Fibroblast of peridontal ligament (primary cell): ENCODE measurements at regions not wholly inside any gene's neighbourhood (a gene's known extent, or its start where the extent isn't known, plus 50 kb on each side); places are given as distances from the start of the nearest gene placed in this dataset.

Source experiments
- DNase-seq: peaks from one replicate; pipeline ENCODE4 v3.0.0-alpha.2; 2010; ENCODE audit errors: extremely low read depth

DNA sequence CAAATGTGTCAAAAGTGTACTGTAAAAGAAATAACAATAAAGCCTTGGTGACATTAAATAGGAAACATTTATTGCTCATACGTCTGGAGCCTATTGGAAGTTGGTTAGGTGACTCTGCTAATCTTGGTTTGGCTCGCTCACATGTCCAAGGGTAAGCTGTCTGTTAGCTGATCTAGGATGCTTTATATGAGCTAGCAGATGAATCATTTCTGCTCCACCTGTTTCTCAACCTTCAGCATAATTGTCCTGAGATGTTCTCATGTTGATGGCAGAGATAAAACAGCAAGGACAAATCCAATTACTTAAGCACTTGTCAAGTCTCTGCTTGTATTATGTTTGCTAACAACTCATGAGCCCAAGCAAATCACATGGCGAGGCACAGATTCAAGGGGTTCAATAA is 56.0 kb upstream of the CD53 start:
- no peak for DNase-seq

DNA sequence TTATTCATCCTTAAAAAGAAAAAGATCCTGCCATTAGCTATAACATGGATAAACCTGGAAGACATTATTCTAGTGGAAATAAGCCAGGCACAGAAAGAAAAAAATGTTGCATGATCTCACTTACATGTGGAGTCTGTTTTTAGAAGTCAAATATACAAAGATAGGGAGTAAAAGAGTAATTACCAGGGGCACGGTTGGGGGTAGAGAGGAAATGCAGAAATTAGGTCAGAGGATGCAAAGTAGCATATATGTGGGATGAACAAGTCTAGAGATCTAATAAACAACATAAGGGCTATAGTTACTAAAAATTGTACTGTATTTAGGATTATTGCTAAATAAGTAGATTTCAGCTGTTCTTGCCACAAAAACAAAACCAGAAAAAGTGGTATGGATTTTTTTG is 61.4 kb upstream of the CD53 start:
- no peak for DNase-seq

DNA sequence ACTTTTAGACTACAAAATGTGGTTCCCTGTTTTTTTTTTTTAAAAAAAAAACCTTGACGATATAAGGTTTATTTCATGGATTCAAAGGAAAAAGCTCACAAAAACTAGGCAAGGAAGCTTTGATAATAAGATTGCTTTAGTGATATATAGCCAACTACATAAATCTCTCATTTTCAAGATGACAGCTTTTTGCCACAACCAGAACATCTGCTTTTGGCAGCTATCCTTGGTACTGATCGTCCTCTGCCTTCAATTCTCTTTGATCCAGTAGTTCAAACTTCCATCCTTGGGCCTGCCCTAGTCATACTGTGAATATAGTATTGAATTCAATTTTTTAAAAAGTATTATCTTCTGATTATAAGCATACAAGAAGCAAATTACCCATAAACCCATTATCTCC is 72.9 kb upstream of the CD53 start:
- no peak for DNase-seq

DNA sequence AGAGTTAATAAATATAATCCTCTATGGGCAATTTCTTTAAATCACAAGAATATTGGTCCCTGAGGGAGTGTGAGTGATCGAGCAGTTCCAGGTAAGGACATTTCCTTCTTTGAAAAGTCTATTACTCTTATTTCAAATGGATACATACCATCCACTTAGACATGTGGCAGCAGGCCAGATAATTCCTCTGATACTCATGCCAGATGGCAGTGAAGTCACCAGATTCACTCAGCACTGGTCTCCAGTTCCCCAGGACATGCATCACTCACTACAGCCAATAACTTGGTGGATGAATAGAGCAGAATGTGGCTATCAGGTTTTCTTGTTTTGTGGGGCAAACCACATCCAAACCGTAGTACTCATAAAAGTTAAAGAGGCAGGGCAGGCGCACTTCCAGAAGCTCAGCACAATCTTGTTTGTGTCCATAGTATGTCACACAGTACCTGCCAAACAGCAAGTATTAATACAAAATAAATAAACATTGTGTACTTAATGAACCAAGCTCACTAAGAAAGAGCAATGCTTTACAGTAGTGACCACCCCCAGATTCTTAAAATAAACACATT is 74.2 kb upstream of the CD53 start:
- no peak for DNase-seq

DNA sequence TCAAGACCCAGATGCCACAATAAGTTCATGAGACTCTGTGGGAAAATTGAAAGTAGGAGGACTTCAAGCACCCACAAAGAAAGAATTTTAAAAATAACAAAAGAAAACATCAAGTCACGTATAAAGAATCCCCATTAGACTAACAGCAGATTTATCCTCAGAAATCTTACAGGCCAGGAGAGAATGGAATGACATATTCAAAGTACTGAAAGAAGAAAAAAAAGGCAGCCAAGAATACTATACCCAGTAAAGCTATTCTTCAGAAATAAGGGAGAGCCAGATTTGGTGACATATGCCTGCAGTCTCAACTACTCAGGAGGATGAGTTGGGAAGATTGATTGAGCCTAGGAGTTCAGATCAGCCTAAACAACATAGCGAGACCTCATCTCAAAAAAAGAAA is 84.3 kb upstream of the CD53 start:
- no peak for DNase-seq

DNA sequence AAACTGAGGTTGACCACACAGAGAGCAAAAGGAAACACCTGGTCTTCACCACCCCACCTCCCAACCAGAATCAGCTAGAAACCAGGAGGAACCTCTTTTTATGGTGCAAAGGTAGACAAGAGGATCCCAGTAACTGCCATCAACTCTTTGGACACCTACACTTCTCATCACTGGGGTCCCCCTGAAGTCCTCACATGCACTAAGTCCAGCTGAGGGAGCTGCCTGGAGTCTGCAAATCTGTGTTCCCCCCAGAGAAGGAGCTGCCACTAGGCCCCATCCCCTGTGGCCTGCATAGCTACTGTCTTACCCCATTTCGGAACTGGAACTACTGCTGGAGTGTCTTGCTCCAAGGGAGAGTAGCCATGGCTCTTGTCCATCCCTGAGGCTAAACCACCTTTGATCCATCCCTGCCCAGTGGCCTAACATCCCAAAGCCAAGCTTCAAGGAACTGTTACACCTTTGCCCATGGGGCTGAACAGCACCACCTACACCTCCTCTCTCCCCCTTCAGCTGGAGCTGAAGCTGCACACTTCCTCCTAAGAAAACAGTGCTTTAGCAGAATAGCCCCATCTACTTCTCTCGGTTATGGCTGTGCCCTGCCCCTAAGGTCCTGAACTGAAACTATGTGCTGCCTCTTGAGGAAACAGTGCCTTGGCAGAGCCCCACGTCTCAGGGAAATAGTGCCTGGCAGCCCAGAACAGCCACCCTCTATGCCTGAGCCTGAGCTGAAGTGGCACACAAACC is 85.4 kb upstream of the CD53 start:
- DNase-seq, result no peak

DNA sequence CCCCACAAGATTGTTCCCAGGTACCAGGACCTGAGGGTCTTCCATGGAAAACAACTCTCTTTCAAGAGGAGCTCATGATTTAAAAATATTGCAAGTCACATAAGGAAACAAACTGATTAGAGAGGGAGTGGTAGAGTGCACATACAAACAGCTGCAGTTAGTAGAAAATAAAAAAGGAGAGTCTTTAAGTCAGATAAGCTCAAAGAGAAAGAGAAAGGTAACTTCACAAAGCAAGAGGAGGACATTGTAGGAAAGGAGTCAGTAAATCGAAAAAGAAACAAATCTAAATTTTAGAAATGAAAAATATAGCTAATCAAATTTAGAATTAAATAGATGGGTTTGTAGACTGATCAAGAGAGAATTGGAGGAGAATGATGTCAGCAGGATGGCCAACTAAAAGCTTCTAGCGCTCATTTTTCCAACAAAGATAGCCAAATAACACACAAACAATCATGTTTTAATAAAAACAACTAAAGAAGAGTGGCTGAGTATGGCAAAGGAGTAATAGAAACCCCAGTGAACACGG is 86.1 kb upstream of the CD53 start:
- no peak for DNase-seq

DNA sequence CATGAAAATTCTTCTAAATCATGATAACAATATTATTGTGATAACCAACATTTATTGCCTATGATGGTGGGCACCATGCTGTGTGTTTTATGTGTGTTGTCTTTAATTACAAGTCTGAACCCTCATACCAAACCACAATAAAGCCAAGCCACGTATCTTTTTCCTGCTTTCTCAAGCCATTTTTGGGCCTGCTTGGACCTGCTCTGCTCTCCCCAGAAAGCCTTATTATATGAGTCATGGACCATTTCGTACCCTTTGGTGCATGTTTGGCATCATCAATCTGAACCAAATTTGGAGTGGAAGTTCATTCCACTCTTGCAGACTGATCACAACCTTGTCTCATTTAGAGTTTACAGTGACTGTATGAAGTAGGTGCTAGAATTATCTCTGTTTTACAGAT is 87.3 kb upstream of the CD53 start:
- DNase-seq, result no peak

DNA sequence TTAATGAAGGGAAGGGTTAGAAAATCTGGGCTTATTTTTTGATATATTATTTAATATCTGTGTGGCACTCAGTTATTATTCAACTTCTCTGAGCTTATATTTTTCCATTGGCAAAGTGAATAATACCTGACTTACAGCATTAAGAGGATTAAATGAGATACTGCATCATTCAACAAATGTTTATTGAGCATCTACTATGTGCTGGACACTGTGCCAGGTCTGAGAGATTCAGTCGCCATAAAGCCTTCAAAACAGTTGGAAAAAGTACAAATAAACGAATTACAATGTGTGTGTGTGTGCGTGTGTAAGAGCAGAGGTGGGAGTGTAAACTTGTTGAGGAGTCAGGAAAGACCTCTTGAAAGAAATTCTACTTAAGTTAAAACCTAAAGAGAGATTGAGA is 87.9 kb upstream of the CD53 start:
- no peak for DNase-seq

DNA sequence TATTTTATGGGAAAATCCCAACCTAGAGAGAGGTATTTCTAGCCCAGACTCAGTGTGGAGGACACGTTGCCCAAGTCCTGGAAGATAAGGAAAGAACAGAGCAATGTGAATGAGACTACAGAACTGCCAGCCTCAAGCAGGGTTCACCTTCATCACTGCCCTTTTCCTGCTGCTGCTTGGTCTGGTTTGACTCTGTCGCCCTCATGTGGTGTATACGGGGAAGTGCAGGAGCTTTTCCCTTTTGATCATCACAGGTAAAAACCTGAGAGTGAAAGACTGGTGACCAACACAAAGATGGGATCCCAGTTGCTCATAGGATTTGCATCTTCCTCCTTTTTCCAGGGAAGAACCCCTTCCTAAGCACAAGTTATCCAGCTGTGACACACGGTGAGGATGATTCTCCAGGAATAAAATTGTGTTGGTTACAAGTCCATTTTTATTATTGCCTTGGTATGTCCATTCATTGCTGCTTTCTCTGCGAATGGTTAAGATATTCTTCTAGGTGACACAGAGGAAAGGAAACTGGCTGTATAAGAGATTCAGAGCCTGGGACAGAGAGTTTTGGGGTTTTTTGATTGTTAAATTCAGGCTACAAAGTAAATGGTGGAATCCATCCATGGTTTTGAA is 89.5 kb upstream of the CD53 start:
- peak; percentile 57 for DNase-seq

DNA sequence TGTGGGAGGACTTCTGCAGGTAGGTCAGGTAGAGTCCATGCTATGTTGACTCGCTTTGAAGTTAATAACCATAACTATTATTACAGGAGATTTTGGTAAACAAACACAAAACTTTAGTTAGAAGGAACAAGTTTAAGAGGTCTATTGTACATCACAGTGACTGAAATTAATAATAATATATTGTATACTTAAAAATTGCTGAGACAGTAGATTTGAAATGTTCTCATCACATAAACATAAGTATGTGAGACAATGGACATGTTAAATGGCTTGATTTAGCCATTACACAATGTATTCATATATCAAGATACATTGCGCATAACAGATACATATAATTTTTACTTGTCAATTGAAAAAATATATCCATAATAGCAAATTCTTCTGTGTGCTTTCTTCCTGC is 91.4 kb upstream of the CD53 start:
- DNase-seq, result no peak

DNA sequence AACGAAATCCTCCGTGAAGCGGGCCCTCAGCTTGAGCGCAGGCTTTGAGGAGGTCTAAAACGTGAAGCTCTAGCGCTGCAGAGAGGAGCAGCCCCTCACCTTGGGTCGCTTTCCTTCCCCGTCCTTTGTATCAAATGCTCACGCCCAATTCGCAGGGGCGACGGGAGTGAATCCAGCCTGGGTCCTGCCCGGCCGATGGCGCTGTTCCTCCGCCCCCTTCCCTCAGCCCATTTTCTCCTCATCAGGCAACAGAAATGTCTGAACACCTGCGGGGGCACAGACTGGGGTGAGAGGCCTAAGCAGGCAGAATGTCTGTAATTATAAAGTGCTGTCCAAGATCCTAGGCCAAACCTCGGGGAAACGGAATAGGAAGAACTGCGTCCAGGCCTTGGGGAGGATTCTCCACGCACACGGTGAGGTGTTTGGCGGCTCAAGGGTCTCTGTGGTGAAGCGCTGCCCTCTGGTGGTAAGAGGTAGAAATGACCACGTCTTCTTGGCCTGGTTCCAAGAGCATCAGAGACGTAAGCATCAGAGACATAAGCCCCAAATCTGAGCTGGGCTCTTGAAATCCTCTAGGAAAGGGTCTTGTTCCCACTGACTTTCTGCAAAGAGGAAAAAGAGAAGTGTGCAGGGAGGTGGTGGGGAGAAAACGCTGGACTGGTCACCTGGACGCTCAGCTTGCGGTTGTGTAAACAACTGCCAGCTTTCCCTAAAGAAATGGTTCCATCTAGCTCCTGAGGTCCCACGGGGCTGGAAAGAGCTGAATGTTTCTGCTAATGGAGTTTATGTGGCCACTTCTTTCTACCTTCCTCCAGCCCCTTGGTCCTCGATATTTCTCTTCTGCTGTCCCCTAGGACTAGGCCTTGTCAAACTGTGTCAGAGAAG is 92.1 kb upstream of the CD53 start:
- DNase-seq, result peak; percentile 57

DNA sequence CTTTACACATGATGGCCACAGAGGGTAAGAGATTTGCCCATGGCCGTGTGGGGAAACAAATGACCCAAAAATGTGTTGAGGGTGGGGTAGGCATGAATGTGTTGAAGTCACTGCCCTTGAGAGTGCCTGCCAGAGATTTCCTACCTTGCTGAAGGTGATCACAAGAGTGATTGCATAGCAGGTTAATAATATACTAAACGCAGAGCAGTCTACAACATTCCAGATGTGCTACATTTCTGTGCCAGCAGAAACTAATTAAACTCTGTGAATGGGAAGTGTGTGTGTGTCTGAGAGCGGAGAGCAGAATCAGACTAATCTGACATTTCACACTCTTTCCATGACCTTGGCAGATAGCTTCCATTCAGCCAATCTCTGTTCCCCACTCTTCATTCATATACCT is 93.3 kb upstream of the CD53 start:
- no peak for DNase-seq

DNA sequence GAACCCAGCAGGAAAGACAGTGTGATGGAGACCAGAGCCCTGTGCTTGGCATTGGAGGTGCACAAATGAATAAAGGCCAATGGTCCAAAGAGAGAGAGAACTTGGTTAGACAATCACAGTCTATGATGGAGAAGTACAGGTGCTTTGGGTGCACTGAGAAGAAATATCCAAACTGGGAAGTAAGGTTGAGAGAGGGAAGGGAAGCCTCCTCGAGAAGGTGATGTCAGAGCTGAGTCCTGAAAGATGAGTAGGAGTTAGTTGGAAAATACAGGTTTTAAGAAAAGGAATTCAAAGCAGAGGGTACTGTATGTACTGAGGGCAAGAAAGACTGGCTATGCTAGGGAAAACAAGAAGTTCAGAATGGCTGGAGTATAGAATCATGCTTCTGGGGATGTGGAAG is 94.1 kb upstream of the CD53 start:
- no peak for DNase-seq

DNA sequence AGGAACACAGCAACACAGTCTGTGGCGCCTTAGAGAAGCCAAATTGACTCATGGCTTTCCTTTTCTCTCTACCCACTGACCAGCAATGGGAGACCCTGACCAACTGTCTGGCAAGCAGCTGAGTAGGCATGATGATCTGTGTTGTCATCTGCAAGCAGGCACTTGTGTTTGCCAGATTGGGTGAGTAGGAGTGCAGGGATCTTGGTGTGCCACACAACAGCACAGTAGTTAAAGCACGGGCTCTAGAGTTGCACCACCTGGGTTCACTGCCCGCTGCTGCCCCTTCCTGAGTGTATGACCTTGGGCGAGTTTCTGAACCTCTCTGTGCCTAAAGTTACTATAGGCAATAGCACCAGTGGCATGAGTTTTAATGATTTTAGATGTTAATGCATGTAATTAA is 95.7 kb upstream of the CD53 start:
- DNase-seq, result no peak

DNA sequence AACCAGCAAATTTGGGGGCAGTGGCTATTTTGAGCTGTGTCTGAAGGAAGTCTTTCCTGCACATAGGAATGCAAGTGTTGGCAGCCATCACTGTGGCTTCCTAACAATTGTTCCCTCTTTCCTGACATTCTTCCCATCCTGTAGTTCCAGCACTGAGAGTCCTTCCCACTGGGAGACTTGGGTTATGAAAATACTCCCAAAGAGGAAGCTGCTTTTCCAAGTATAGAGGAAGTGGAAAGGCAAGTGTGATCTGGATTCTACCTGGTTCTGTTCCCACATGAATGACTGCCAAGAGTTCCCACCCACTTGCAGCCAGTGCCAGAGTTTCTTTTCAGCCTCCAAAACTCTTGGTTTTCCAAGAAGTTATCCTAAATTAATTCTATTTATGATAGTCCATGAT is 98.5 kb upstream of the CD53 start:
- no peak for DNase-seq

DNA sequence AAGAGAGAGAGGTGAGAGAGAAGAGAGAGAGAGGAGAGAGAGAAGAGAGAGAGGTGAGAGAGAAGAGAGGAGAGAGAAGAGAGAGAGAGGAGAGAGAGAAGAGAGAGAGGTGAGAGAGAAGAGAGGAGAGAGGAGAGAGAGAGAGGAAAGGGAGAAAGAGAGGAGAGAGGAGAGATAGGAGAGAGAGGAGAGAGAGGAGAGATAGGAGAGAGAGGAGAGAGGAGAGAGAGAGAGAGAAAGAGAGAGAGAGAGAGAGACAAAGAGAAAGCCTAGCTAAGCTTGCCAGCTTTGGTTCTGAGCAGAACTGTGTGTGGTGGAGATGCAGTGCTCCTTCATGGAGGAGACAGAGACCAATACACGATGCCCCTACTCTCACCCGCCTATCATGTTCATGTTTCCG is 99.1 kb upstream of the KCNA3 start:
- DNase-seq, result no peak

DNA sequence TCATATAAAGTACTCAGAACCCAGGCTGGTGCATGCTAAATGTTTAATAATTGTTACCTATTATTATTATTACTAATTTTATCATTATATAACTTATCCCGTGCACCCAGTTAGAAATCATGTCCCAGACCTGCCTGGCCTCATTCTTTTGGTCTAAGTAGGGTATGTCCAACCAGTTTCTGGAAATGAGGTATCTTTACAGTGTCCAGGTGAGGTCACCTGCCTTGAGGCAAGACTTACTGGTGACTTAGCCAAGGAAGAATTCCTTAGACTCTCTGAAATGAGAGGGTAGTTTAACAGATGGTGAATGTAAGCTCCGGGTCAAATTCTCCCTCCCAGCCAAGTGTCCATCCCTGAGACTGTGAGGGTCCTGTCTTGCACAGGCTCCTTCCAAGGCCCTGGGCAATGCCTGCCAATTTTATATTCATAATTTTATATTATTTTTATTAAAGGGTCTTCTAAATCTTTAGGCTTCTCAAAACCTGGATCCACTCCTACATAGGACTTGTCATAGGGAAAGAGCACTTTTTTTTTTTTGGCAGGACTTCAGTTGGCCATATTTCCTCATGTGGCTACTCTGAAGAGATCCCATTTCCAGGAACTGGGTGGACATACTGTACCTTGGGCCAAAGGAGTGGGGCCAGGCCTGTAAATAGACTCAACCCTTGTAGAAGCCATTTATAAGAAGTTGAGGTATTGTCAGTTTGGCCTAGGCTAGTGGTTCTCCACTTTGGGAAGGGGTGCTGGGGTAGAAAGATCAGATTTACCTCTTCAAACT is 96.7 kb upstream of the KCNA3 start:
- no peak for DNase-seq

DNA sequence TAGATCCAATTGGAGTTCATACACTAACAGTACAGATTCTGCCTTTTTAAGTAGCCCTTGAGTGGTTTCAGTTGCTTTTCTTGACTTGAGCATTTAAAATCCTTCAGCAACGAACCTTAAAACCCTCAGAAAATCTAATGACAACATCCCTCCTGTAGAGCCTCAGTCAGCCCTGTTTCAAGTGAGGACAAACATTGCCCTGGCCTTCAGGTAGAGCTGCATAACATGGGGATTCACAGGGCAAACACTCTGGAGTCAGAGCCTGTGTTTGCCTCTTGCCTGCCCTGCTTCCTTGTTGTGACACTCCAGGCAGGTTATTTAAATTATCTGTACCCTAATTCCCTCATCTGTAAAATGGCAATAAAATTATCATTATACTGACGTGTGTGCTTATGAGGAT is 96.1 kb upstream of the KCNA3 start:
- no peak for DNase-seq

DNA sequence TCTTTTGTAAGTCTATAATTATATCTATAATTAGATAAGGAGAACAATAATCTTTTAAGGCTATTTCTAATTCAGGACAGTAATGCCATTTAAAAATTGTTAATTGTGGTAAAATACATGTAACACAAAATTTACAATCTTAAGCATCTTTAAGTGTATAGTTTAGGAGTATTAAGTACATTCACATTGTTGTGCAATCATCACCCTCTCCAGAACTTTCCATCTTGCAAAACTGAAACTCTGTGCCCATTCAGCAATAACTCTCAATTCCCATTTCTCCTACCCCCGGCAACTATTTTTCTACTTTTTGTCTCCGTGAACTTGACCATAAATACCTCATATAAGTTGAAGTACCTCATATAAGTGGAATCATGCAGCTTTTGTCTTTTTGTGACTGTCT is 93.9 kb upstream of the KCNA3 start:
- DNase-seq, result no peak

DNA sequence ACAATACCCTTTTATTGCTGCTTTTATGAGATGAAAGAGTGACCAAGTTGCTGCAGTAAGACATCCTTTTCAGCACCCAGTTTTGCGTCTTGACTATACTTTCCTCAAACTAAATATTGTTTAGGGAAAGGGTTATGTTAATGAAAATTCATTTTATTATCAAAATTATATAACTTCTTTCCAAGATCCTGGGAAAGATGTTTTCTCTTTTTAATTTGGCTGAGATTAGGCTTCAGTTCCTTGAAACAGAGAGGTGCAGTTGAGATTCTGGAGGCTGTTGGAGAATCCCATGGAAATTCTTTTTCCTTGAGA is 91.6 kb upstream of the KCNA3 start:
- no peak for DNase-seq
